IMR-90 (cell line): ENCODE measurements at regions not wholly inside any gene's neighbourhood (a gene's known extent, or its start where the extent isn't known, plus 50 kb on each side); places are given as distances from the start of the nearest gene placed in this dataset.

Experiments used
- ATAC-seq: fragments of 200-7000 bp; cut with Tn5 transposase; 2 replicates; pipeline ENCODE4 v1.9.1; 2020; ENCODE audit warnings: low read depth, mild to moderate bottlenecking, moderate library complexity
- BruUV-seq: library from RNA; stranded (reverse); fragments of 400-500 nt; replicated peaks from 2 replicates; lab custom pipeline; 2021; lab: Mats Ljungman, UMichigan
- CTCF ChIA-PET: fragments of 300-600 bp; formaldehyde crosslinking; extraction: SDS; loops from one replicate; lab custom pipeline; 2021; ENCODE audit warnings: antibody characterized with exemption; lab: Yijun Ruan, JAX
- POLR2A ChIA-PET: fragments of 300-600 bp; sonication (Branson Sonifier 250); formaldehyde crosslinking; loops from one replicate; lab custom pipeline; 2022; ENCODE audit warnings: antibody characterized with exemption; ENCODE audit not compliant: unreplicated experiment; lab: Charles Lee
- DNase-seq: peaks from one replicate; pipeline ENCODE4 v3.0.0; 2013
- H2AFZ ChIP-seq: replicated peaks from 2 replicates; pipeline ENCODE3; 2013; ENCODE audit warnings: low read length, mild to moderate bottlenecking; ENCODE audit not compliant: poor library complexity
- H2AK5ac ChIP-seq: 2 replicates; pipeline ENCODE4 v1.6.1; 2013; ENCODE audit warnings: low read depth, low read length, inconsistent platforms
- H2AK9ac ChIP-seq: replicated peaks from 2 replicates; pipeline ENCODE3; 2013; ENCODE audit warnings: mild to moderate bottlenecking, low read depth, low read length, moderate library complexity; ENCODE audit not compliant: poor library complexity
- H2BK120ac ChIP-seq: 2 replicates; pipeline ENCODE4 v1.6.1; 2013; ENCODE audit warnings: low read depth, low read length, inconsistent platforms
- H2BK15ac ChIP-seq: 3 replicates; pipeline ENCODE4 v1.6.1; 2013; ENCODE audit warnings: low read depth, low read length, inconsistent platforms
- H2BK20ac ChIP-seq: 2 replicates; pipeline ENCODE4 v1.6.1; 2013; ENCODE audit warnings: low read depth, mild to moderate bottlenecking, inconsistent platforms, low read length, moderate library complexity
- H2BK5ac ChIP-seq: 2 replicates; pipeline ENCODE4 v1.6.1; 2013; ENCODE audit warnings: mild to moderate bottlenecking, low read depth, low read length, inconsistent platforms; ENCODE audit not compliant: poor library complexity, severe bottlenecking
- H3K14ac ChIP-seq: replicated peaks from 2 replicates; pipeline ENCODE4 v1.6.1; 2013; ENCODE audit warnings: low read depth, low read length, inconsistent platforms
- H3K18ac ChIP-seq: 2 replicates; pipeline ENCODE4 v1.6.1; 2013; ENCODE audit warnings: low read depth, low read length, control low read depth
- H3K23ac ChIP-seq: 2 replicates; pipeline ENCODE4 v1.6.1; 2013; ENCODE audit warnings: low read depth, low read length, inconsistent platforms
- H3K27ac ChIP-seq: 2 replicates; pipeline ENCODE4 v1.5.1; 2013; ENCODE audit warnings: mild to moderate bottlenecking, control low read depth, low read length; ENCODE audit not compliant: insufficient read depth
- H3K27me3 ChIP-seq: 2 replicates; pipeline ENCODE4 v1.6.1; 2013; ENCODE audit warnings: low read length; ENCODE audit not compliant: control insufficient read depth, insufficient read depth
- H3K36me3 ChIP-seq: 2 replicates; pipeline ENCODE4 v1.6.1; 2013; ENCODE audit warnings: low read length, mixed read lengths; ENCODE audit not compliant: control insufficient read depth, insufficient read depth
- H3K4ac ChIP-seq: 2 replicates; pipeline ENCODE4 v1.6.1; 2013; ENCODE audit warnings: low read depth, low read length, inconsistent platforms
- H3K4me1 ChIP-seq: 2 replicates; pipeline ENCODE4 v1.6.1; 2013; ENCODE audit warnings: low read length, mixed read lengths; ENCODE audit not compliant: control insufficient read depth, insufficient read depth
- H3K4me2 ChIP-seq: 2 replicates; pipeline ENCODE4 v1.6.1; 2013; ENCODE audit warnings: low read depth, mild to moderate bottlenecking, control low read depth, low read length, moderate library complexity
- H3K4me3 ChIP-seq: 2 replicates; pipeline ENCODE4 v1.5.1; 2013; ENCODE audit warnings: low read depth, mild to moderate bottlenecking, control low read depth, low read length, moderate library complexity; ENCODE audit not compliant: insufficient read depth
- H3K56ac ChIP-seq: 2 replicates; pipeline ENCODE4 v1.6.1; 2013; ENCODE audit warnings: low read length, inconsistent platforms; ENCODE audit not compliant: insufficient read depth; ENCODE audit errors: extremely low read depth
- H3K79me1 ChIP-seq, 2 experiments: 2 replicates each; pipeline ENCODE4 v1.6.1; 2013; ENCODE audit warnings: low read length in 2 of 2, inconsistent platforms in 1 of 2, low read depth in 1 of 2
- H3K9ac ChIP-seq: 2 replicates; pipeline ENCODE4 v1.6.1; 2013; ENCODE audit warnings: low read depth, low read length, control low read depth
- H3K9me1 ChIP-seq: 2 replicates; pipeline ENCODE4 v1.6.1; 2013; ENCODE audit warnings: low read length, inconsistent platforms; ENCODE audit not compliant: insufficient read depth
- H3K9me3 ChIP-seq: 2 replicates; pipeline ENCODE4 v1.6.1; 2013; ENCODE audit warnings: low read length; ENCODE audit not compliant: control insufficient read depth, insufficient read depth
- H4K20me1 ChIP-seq: 2 replicates; pipeline ENCODE4 v1.6.1; 2013; ENCODE audit warnings: low read length, inconsistent platforms; ENCODE audit not compliant: insufficient read depth
- H4K5ac ChIP-seq: 2 replicates; pipeline ENCODE4 v1.6.1; 2013; ENCODE audit warnings: mild to moderate bottlenecking, low read depth, low read length, control low read depth
- H4K8ac ChIP-seq, 2 experiments: 2 replicates each; pipeline ENCODE4 v1.6.1; 2013; ENCODE audit warnings: low read depth in 2 of 2, low read length in 2 of 2, control low read depth in 1 of 2, inconsistent platforms in 1 of 2
- H4K91ac ChIP-seq: 2 replicates; pipeline ENCODE4 v1.6.1; 2013; ENCODE audit warnings: low read depth, low read length, inconsistent platforms; ENCODE audit not compliant: insufficient read depth
- BHLHE40 ChIP-seq: fragments of 150-350 bp; IDR thresholded peaks from 2 replicates; pipeline ENCODE4 v1.6.1; 2016; ENCODE audit warnings: mild to moderate bottlenecking, low read depth, low read length
- CHD1 ChIP-seq: IDR thresholded peaks from 2 replicates; pipeline ENCODE4 v1.6.1; 2012; ENCODE audit warnings: low read depth, low read length, improper control_type of control experiment
- MXI1 ChIP-seq: IDR thresholded peaks from 2 replicates; pipeline ENCODE4 v1.6.1; 2012; ENCODE audit warnings: low read depth, mild to moderate bottlenecking, low read length, moderate library complexity, borderline replicate concordance
- NFE2L2 ChIP-seq: fragments of 150-350 bp; IDR thresholded peaks from 2 replicates; pipeline ENCODE4 v1.6.1; 2016; ENCODE audit warnings: low read depth, mild to moderate bottlenecking, low read length
- RAD21 ChIP-seq: IDR thresholded peaks from 2 replicates; pipeline ENCODE4 v1.6.1; 2012; ENCODE audit warnings: low read length, improper control_type of control experiment
- RFX5 ChIP-seq: IDR thresholded peaks from 2 replicates; pipeline ENCODE4 v1.8.0; 2012; ENCODE audit warnings: low read depth, mild to moderate bottlenecking, low read length, moderate library complexity
- SMC3 ChIP-seq: fragments of 150-350 bp; IDR thresholded peaks from 2 replicates; pipeline ENCODE4 v1.6.1; 2016; ENCODE audit warnings: low read depth, mild to moderate bottlenecking, antibody characterized with exemption, low read length, moderate library complexity
- WGBS, 2 experiments: methylation state at CpG; one replicate each; pipeline versions ENCODE4 v1.1.5 to v1.1.7; 2013; ENCODE audit warnings: missing lambda C conversion rate in 2 of 2; ENCODE audit not compliant: insufficient read length in 1 of 2; ENCODE audit errors: extremely low coverage in 2 of 2; 5-methylcytosine and 5-hydroxymethylcytosine counted together
- dilution Hi-C: fragments of 300-500 bp; cut with HindIII; formaldehyde crosslinking; loops from one replicate; pipeline ENCODE4 v1.14.3; 2018; ENCODE audit warnings: low sequenced_read_pairs; ENCODE audit not compliant: unreplicated experiment
- in situ Hi-C: fragments of 300-500 bp; cut with MboI; formaldehyde crosslinking; loops from 3 replicates; pipeline ENCODE4 v1.14.3; 2019; ENCODE audit warnings: low sequenced_read_pairs, inconsistent platforms, mixed read lengths
- intact Hi-C: fragments of 100-400 bp; cut with micrococcal nuclease; formaldehyde crosslinking; loops from 2 replicates; pipeline ENCODE4 v1.10.0; 2022
- TF ChIP-seq, protein P1 (sequence below): fragments of 150-350 bp; IDR thresholded peaks from 2 replicates; pipeline ENCODE4 v1.6.1; 2017; ENCODE audit warnings: mild to moderate bottlenecking, antibody characterized with exemption, low read length, low read depth
- TF ChIP-seq, protein P2 (sequence below): fragments of 150-350 bp; IDR thresholded peaks from 2 replicates; pipeline ENCODE4 v1.6.1; 2016; ENCODE audit warnings: low read depth, mild to moderate bottlenecking, low read length, moderate library complexity, borderline replicate concordance

DNA sequence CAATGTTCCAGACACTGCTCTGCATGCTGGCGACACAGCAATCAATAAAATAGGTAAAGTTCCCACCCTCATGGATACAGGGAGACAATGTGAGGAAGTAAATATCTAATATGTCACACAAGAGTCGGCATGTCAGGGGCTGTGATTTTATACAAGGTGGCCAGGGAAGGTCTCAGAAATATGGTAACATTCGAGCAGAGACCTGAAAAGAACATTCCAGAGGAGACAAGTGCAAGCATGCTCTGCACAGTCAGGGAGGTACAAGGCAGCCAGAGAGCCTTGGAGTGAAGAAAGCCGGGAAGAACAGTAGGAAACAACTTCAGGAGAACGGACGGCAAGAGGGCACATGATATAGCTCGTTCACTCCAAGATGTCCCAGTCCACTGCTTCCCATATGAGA is 89.2 kb upstream of the ZNF462 start:
- Histone ChIP-seq H3K79me1 (no peaks in the 10 kb centered on the region), H2BK120ac (no peak overlapping the region), H3K9ac (no peak overlapping the region), H3K9me3 (no peaks in the 10 kb centered on the region), H3K4me1 (no peaks in the 10 kb centered on the region), H4K8ac (no peak overlapping the region), H3K36me3 (no peaks in the 10 kb centered on the region), H3K18ac (no peak overlapping the region), H3K4me3 (no peak overlapping the region), H3K27me3 (peaks cover 2% of the 10 kb centered on the region), H3K14ac (no peak overlapping the region), H3K4me2 (no peak overlapping the region), H2AFZ (no peak overlapping the region), H3K27ac (no peak overlapping the region), H2AK5ac (no peak overlapping the region), H3K56ac (no peak overlapping the region), H2AK9ac (no peak overlapping the region), H2BK15ac (no peak overlapping the region), H4K20me1 (no peaks in the 10 kb centered on the region), H2BK5ac (no peak overlapping the region), H4K91ac (no peak overlapping the region), H2BK20ac (no peak overlapping the region), H3K23ac (no peak overlapping the region), H3K9me1 (no peaks in the 10 kb centered on the region), H3K4ac (no peak overlapping the region), H4K5ac (no peak overlapping the region)
- DNase-seq (no peak), ATAC-seq (no peak)
- intact Hi-C loops: no loop called here
- 50% methylated on average over 2 of the region's 7 CpGs; no CpG with 5 or more reads in 1 of the 2 experiments for WGBS, 2 experiments
- CTCF ChIA-PET: no interaction called here
- POLR2A ChIA-PET: no interaction called here
- TF ChIP-seq SMC3 (no peak), CHD1 (no peak), RAD21 (no peak), RFX5 (no peak), BHLHE40 (no peak), MXI1 (no peak), NFE2L2 (no peak)
- TF ChIP-seq, protein P1, sequence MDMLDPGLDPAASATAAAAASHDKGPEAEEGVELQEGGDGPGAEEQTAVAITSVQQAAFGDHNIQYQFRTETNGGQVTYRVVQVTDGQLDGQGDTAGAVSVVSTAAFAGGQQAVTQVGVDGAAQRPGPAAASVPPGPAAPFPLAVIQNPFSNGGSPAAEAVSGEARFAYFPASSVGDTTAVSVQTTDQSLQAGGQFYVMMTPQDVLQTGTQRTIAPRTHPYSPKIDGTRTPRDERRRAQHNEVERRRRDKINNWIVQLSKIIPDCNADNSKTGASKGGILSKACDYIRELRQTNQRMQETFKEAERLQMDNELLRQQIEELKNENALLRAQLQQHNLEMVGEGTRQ: no peak
- TF ChIP-seq, protein P2, sequence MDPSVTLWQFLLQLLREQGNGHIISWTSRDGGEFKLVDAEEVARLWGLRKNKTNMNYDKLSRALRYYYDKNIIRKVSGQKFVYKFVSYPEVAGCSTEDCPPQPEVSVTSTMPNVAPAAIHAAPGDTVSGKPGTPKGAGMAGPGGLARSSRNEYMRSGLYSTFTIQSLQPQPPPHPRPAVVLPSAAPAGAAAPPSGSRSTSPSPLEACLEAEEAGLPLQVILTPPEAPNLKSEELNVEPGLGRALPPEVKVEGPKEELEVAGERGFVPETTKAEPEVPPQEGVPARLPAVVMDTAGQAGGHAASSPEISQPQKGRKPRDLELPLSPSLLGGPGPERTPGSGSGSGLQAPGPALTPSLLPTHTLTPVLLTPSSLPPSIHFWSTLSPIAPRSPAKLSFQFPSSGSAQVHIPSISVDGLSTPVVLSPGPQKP: no peak
- dilution Hi-C loops: no loop called here
- in situ Hi-C loops: no loop called here
- no TSS peak for BruUV-seq
